IMR-90 (cell line): ENCODE measurements at regions not wholly inside any gene's neighbourhood (a gene's known extent, or its start where the extent isn't known, plus 50 kb on each side); places are given as distances from the start of the nearest gene placed in this dataset.

ENCODE experiments used
- ATAC-seq: fragments of 200-7000 bp; cut with Tn5 transposase; 2 replicates; pipeline ENCODE4 v1.9.1; 2020; ENCODE audit warnings: low read depth, mild to moderate bottlenecking, moderate library complexity
- BruUV-seq: library from RNA; stranded (reverse); fragments of 400-500 nt; replicated peaks from 2 replicates; lab custom pipeline; 2021; lab: Mats Ljungman, UMichigan
- CTCF ChIA-PET: fragments of 300-600 bp; formaldehyde crosslinking; extraction: SDS; loops from one replicate; lab custom pipeline; 2021; ENCODE audit warnings: antibody characterized with exemption; lab: Yijun Ruan, JAX
- POLR2A ChIA-PET: fragments of 300-600 bp; sonication (Branson Sonifier 250); formaldehyde crosslinking; loops from one replicate; lab custom pipeline; 2022; ENCODE audit warnings: antibody characterized with exemption; ENCODE audit not compliant: unreplicated experiment; lab: Charles Lee
- DNase-seq: peaks from one replicate; pipeline ENCODE4 v3.0.0; 2013
- H2AFZ ChIP-seq: replicated peaks from 2 replicates; pipeline ENCODE3; 2013; ENCODE audit warnings: low read length, mild to moderate bottlenecking; ENCODE audit not compliant: poor library complexity
- H2AK5ac ChIP-seq: 2 replicates; pipeline ENCODE4 v1.6.1; 2013; ENCODE audit warnings: low read depth, low read length, inconsistent platforms
- H2AK9ac ChIP-seq: replicated peaks from 2 replicates; pipeline ENCODE3; 2013; ENCODE audit warnings: mild to moderate bottlenecking, low read depth, low read length, moderate library complexity; ENCODE audit not compliant: poor library complexity
- H2BK120ac ChIP-seq: 2 replicates; pipeline ENCODE4 v1.6.1; 2013; ENCODE audit warnings: low read depth, low read length, inconsistent platforms
- H2BK15ac ChIP-seq: 3 replicates; pipeline ENCODE4 v1.6.1; 2013; ENCODE audit warnings: low read depth, low read length, inconsistent platforms
- H2BK20ac ChIP-seq: 2 replicates; pipeline ENCODE4 v1.6.1; 2013; ENCODE audit warnings: low read depth, mild to moderate bottlenecking, inconsistent platforms, low read length, moderate library complexity
- H2BK5ac ChIP-seq: 2 replicates; pipeline ENCODE4 v1.6.1; 2013; ENCODE audit warnings: mild to moderate bottlenecking, low read depth, low read length, inconsistent platforms; ENCODE audit not compliant: poor library complexity, severe bottlenecking
- H3K14ac ChIP-seq: replicated peaks from 2 replicates; pipeline ENCODE4 v1.6.1; 2013; ENCODE audit warnings: low read depth, low read length, inconsistent platforms
- H3K18ac ChIP-seq: 2 replicates; pipeline ENCODE4 v1.6.1; 2013; ENCODE audit warnings: low read depth, low read length, control low read depth
- H3K23ac ChIP-seq: 2 replicates; pipeline ENCODE4 v1.6.1; 2013; ENCODE audit warnings: low read depth, low read length, inconsistent platforms
- H3K27ac ChIP-seq: 2 replicates; pipeline ENCODE4 v1.5.1; 2013; ENCODE audit warnings: mild to moderate bottlenecking, control low read depth, low read length; ENCODE audit not compliant: insufficient read depth
- H3K27me3 ChIP-seq: 2 replicates; pipeline ENCODE4 v1.6.1; 2013; ENCODE audit warnings: low read length; ENCODE audit not compliant: control insufficient read depth, insufficient read depth
- H3K36me3 ChIP-seq: 2 replicates; pipeline ENCODE4 v1.6.1; 2013; ENCODE audit warnings: low read length, mixed read lengths; ENCODE audit not compliant: control insufficient read depth, insufficient read depth
- H3K4ac ChIP-seq: 2 replicates; pipeline ENCODE4 v1.6.1; 2013; ENCODE audit warnings: low read depth, low read length, inconsistent platforms
- H3K4me1 ChIP-seq: 2 replicates; pipeline ENCODE4 v1.6.1; 2013; ENCODE audit warnings: low read length, mixed read lengths; ENCODE audit not compliant: control insufficient read depth, insufficient read depth
- H3K4me2 ChIP-seq: 2 replicates; pipeline ENCODE4 v1.6.1; 2013; ENCODE audit warnings: low read depth, mild to moderate bottlenecking, control low read depth, low read length, moderate library complexity
- H3K4me3 ChIP-seq: 2 replicates; pipeline ENCODE4 v1.5.1; 2013; ENCODE audit warnings: low read depth, mild to moderate bottlenecking, control low read depth, low read length, moderate library complexity; ENCODE audit not compliant: insufficient read depth
- H3K56ac ChIP-seq: 2 replicates; pipeline ENCODE4 v1.6.1; 2013; ENCODE audit warnings: low read length, inconsistent platforms; ENCODE audit not compliant: insufficient read depth; ENCODE audit errors: extremely low read depth
- H3K79me1 ChIP-seq, 2 experiments: 2 replicates each; pipeline ENCODE4 v1.6.1; 2013; ENCODE audit warnings: low read length in 2 of 2, inconsistent platforms in 1 of 2, low read depth in 1 of 2
- H3K9ac ChIP-seq: 2 replicates; pipeline ENCODE4 v1.6.1; 2013; ENCODE audit warnings: low read depth, low read length, control low read depth
- H3K9me1 ChIP-seq: 2 replicates; pipeline ENCODE4 v1.6.1; 2013; ENCODE audit warnings: low read length, inconsistent platforms; ENCODE audit not compliant: insufficient read depth
- H3K9me3 ChIP-seq: 2 replicates; pipeline ENCODE4 v1.6.1; 2013; ENCODE audit warnings: low read length; ENCODE audit not compliant: control insufficient read depth, insufficient read depth
- H4K20me1 ChIP-seq: 2 replicates; pipeline ENCODE4 v1.6.1; 2013; ENCODE audit warnings: low read length, inconsistent platforms; ENCODE audit not compliant: insufficient read depth
- H4K5ac ChIP-seq: 2 replicates; pipeline ENCODE4 v1.6.1; 2013; ENCODE audit warnings: mild to moderate bottlenecking, low read depth, low read length, control low read depth
- H4K8ac ChIP-seq, 2 experiments: 2 replicates each; pipeline ENCODE4 v1.6.1; 2013; ENCODE audit warnings: low read depth in 2 of 2, low read length in 2 of 2, control low read depth in 1 of 2, inconsistent platforms in 1 of 2
- H4K91ac ChIP-seq: 2 replicates; pipeline ENCODE4 v1.6.1; 2013; ENCODE audit warnings: low read depth, low read length, inconsistent platforms; ENCODE audit not compliant: insufficient read depth
- BHLHE40 ChIP-seq: fragments of 150-350 bp; IDR thresholded peaks from 2 replicates; pipeline ENCODE4 v1.6.1; 2016; ENCODE audit warnings: mild to moderate bottlenecking, low read depth, low read length
- CEBPB ChIP-seq: IDR thresholded peaks from 2 replicates; pipeline ENCODE4 v1.6.1; 2012; ENCODE audit warnings: low read depth, low read length, improper control_type of control experiment
- CHD1 ChIP-seq: IDR thresholded peaks from 2 replicates; pipeline ENCODE4 v1.6.1; 2012; ENCODE audit warnings: low read depth, low read length, improper control_type of control experiment
- ELK1 ChIP-seq: fragments of 150-350 bp; IDR thresholded peaks from 2 replicates; pipeline ENCODE4 v1.6.1; 2016; ENCODE audit warnings: low read depth, mild to moderate bottlenecking, low read length, moderate library complexity, borderline replicate concordance
- FOS ChIP-seq: fragments of 150-350 bp; IDR thresholded peaks from 2 replicates; pipeline ENCODE4 v1.6.1; 2016; ENCODE audit warnings: low read depth, low read length
- MAFK ChIP-seq: IDR thresholded peaks from 2 replicates; pipeline ENCODE4 v1.6.1; 2012; ENCODE audit warnings: low read depth, low read length, improper control_type of control experiment
- MAZ ChIP-seq: IDR thresholded peaks from 2 replicates; pipeline ENCODE4 v1.6.1; 2012; ENCODE audit warnings: low read depth, mild to moderate bottlenecking, low read length, improper control_type of control experiment, moderate library complexity, borderline replicate concordance
- MXI1 ChIP-seq: IDR thresholded peaks from 2 replicates; pipeline ENCODE4 v1.6.1; 2012; ENCODE audit warnings: low read depth, mild to moderate bottlenecking, low read length, moderate library complexity, borderline replicate concordance
- POLR2A ChIP-seq: IDR thresholded peaks from 2 replicates; pipeline ENCODE4 v1.6.1; 2012; ENCODE audit warnings: mild to moderate bottlenecking, low read depth, low read length
- RAD21 ChIP-seq: IDR thresholded peaks from 2 replicates; pipeline ENCODE4 v1.6.1; 2012; ENCODE audit warnings: low read length, improper control_type of control experiment
- RCOR1 ChIP-seq: IDR thresholded peaks from 2 replicates; pipeline ENCODE4 v1.6.1; 2012; ENCODE audit warnings: mild to moderate bottlenecking, low read length, improper control_type of control experiment; ENCODE audit not compliant: insufficient replicate concordance
- WGBS, 2 experiments: methylation state at CpG; one replicate each; pipeline versions ENCODE4 v1.1.5 to v1.1.7; 2013; ENCODE audit warnings: missing lambda C conversion rate in 2 of 2; ENCODE audit not compliant: insufficient read length in 1 of 2; ENCODE audit errors: extremely low coverage in 2 of 2; 5-methylcytosine and 5-hydroxymethylcytosine counted together
- dilution Hi-C: fragments of 300-500 bp; cut with HindIII; formaldehyde crosslinking; loops from one replicate; pipeline ENCODE4 v1.14.3; 2018; ENCODE audit warnings: low sequenced_read_pairs; ENCODE audit not compliant: unreplicated experiment
- in situ Hi-C: fragments of 300-500 bp; cut with MboI; formaldehyde crosslinking; loops from 3 replicates; pipeline ENCODE4 v1.14.3; 2019; ENCODE audit warnings: low sequenced_read_pairs, inconsistent platforms, mixed read lengths
- intact Hi-C: fragments of 100-400 bp; cut with micrococcal nuclease; formaldehyde crosslinking; loops from 2 replicates; pipeline ENCODE4 v1.10.0; 2022
- TF ChIP-seq, protein P1 (sequence below): fragments of 150-350 bp; IDR thresholded peaks from 2 replicates; pipeline ENCODE4 v1.6.1; 2017; ENCODE audit warnings: mild to moderate bottlenecking, antibody characterized with exemption, low read length, low read depth
- TF ChIP-seq, protein P2 (sequence below): conservative IDR thresholded peaks from 2 replicates; pipeline ENCODE4 v1.5.1; 2012; ENCODE audit warnings: mild to moderate bottlenecking, low read depth, low read length, improper control_type of control experiment

- no TSS peak for BruUV-seq
- H3K9me1 ChIP-seq, result no peaks in the 10 kb centered on the region
- no peak overlapping the region for H4K8ac ChIP-seq
- in situ Hi-C loops, result no loop called here
- no peak overlapping the region for H3K23ac ChIP-seq
- H3K18ac ChIP-seq, result no peak overlapping the region
- CTCF ChIA-PET, result no interaction called here
- H2AK5ac ChIP-seq, result no peak overlapping the region
- ATAC-seq (no peak), DNase-seq (no peak)
- H3K27me3 ChIP-seq, result no peaks in the 10 kb centered on the region
- no peak overlapping the region for H3K27ac ChIP-seq
- no peak overlapping the region for H3K9ac ChIP-seq
- no CpG with 5 or more reads among the region's 2 CpGs for WGBS, 2 experiments
- no peak overlapping the region for H2AK9ac ChIP-seq
- H2BK20ac ChIP-seq, result no peak overlapping the region
- H3K56ac ChIP-seq, result no peak overlapping the region
- H2BK15ac ChIP-seq, result no peak overlapping the region
- H4K5ac ChIP-seq, result no peak overlapping the region
- H3K4me2 ChIP-seq, result no peak overlapping the region
- no peak overlapping the region for H4K91ac ChIP-seq
- H2AFZ ChIP-seq, result no peak overlapping the region
- intact Hi-C loops, result no loop called here
- dilution Hi-C loops, result no loop called here
- H3K4ac ChIP-seq, result no peak overlapping the region
- no peak overlapping the region for H3K14ac ChIP-seq
- no peaks in the 10 kb centered on the region for H3K9me3 ChIP-seq
- H2BK5ac ChIP-seq, result no peak overlapping the region
- H2BK120ac ChIP-seq, result no peak overlapping the region
- no peaks in the 10 kb centered on the region for H3K79me1 ChIP-seq
- POLR2A ChIA-PET, result no interaction called here
- no peaks in the 10 kb centered on the region for H3K36me3 ChIP-seq
- TF ChIP-seq FOS, result no peak
- no peak for TF ChIP-seq POLR2A
- TF ChIP-seq CEBPB, result no peak
- TF ChIP-seq, protein P1, sequence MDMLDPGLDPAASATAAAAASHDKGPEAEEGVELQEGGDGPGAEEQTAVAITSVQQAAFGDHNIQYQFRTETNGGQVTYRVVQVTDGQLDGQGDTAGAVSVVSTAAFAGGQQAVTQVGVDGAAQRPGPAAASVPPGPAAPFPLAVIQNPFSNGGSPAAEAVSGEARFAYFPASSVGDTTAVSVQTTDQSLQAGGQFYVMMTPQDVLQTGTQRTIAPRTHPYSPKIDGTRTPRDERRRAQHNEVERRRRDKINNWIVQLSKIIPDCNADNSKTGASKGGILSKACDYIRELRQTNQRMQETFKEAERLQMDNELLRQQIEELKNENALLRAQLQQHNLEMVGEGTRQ, result no peak
- TF ChIP-seq, protein P2, sequence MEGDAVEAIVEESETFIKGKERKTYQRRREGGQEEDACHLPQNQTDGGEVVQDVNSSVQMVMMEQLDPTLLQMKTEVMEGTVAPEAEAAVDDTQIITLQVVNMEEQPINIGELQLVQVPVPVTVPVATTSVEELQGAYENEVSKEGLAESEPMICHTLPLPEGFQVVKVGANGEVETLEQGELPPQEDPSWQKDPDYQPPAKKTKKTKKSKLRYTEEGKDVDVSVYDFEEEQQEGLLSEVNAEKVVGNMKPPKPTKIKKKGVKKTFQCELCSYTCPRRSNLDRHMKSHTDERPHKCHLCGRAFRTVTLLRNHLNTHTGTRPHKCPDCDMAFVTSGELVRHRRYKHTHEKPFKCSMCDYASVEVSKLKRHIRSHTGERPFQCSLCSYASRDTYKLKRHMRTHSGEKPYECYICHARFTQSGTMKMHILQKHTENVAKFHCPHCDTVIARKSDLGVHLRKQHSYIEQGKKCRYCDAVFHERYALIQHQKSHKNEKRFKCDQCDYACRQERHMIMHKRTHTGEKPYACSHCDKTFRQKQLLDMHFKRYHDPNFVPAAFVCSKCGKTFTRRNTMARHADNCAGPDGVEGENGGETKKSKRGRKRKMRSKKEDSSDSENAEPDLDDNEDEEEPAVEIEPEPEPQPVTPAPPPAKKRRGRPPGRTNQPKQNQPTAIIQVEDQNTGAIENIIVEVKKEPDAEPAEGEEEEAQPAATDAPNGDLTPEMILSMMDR, result no peak
- TF ChIP-seq MAZ, result no peak
- no peak for TF ChIP-seq MXI1
- no peak for TF ChIP-seq BHLHE40
- no peak for TF ChIP-seq MAFK
- no peak for TF ChIP-seq RCOR1
- no peak for TF ChIP-seq RAD21
- no peak for TF ChIP-seq ELK1
- no peak for TF ChIP-seq CHD1
- no peaks in the 10 kb centered on the region for H4K20me1 ChIP-seq
- no peak overlapping the region for H3K4me3 ChIP-seq
- no peaks in the 10 kb centered on the region for H3K4me1 ChIP-seq
These were observed 1775.5 kb upstream of the CELF4 start for GRCh38 chr18:39341129-39341528.
